Spleen (tissue), 11 donors: ENCODE measurements at regions not wholly inside any gene's neighbourhood (a gene's known extent, or its start where the extent isn't known, plus 50 kb on each side); places are given as distances from the start of the nearest gene placed in this dataset.

Experiments used
- DNase-seq: peaks from one replicate; pipeline ENCODE4 v3.0.0-alpha.2; 2020
- H3K27ac ChIP-seq, 8 donors: fragments of 200-600 bp; sonication (generic) in 7 of 8; 1 replicate in 4 of 8; 2 replicates in 4 of 8; pipeline versions ENCODE4 v1.5.0 to v1.8.0; 2016 to 2021; ENCODE audit warnings: inconsistent platforms in 4 of 8, mild to moderate bottlenecking in 4 of 8, moderate library complexity in 1 of 8
- H3K27me3 ChIP-seq, 7 donors: fragments of 200-600 bp; sonication (generic) in 6 of 7; replicated peaks in 1 of 7; 1 replicate in 4 of 7; 2 replicates in 3 of 7; pipeline versions ENCODE4 v1.5.0 to v1.8.0; 2016 to 2021; ENCODE audit warnings: inconsistent platforms in 3 of 7, mild to moderate bottlenecking in 1 of 7
- H3K36me3 ChIP-seq, 6 donors: fragments of 200-600 bp; sonication (generic) in 5 of 6; 1 replicate in 4 of 6; 2 replicates in 2 of 6; pipeline versions ENCODE4 v1.5.0 to v1.8.0; 2016 to 2021; ENCODE audit warnings: inconsistent platforms in 2 of 6
- H3K4me1 ChIP-seq, 6 donors: fragments of 200-600 bp; sonication (generic) in 5 of 6; 1 replicate in 3 of 6; 2 replicates in 3 of 6; pipeline versions ENCODE4 v1.5.0 to v1.8.0; 2016 to 2021; ENCODE audit warnings: inconsistent platforms in 3 of 6
- H3K4me3 ChIP-seq, 8 donors: fragments of 200-600 bp; sonication (generic) in 7 of 8; 1 replicate in 4 of 8; 2 replicates in 4 of 8; pipeline versions ENCODE4 v1.5.0 to v1.8.0; 2016 to 2021; ENCODE audit warnings: inconsistent platforms in 4 of 8, mild to moderate bottlenecking in 4 of 8, moderate library complexity in 2 of 8
- H3K9me3 ChIP-seq, 8 donors: fragments of 200-600 bp; sonication (generic) in 7 of 8; 1 replicate in 4 of 8; 2 replicates in 4 of 8; pipeline versions ENCODE4 v1.5.0 to v1.8.0; 2016 to 2021; ENCODE audit warnings: inconsistent platforms in 4 of 8
- POLR2A ChIP-seq, 3 donors: fragments of 450-650 bp; IDR thresholded peaks; one replicate each; pipeline ENCODE4 v1.5.1; 2017; ENCODE audit warnings: antibody characterized with exemption in 3 of 3, mild to moderate bottlenecking in 1 of 3
- POLR2AphosphoS5 ChIP-seq, 3 donors: sonication (generic); formaldehyde crosslinking; IDR thresholded peaks; one replicate each; pipeline ENCODE4 v1.5.1; 2017; ENCODE audit warnings: antibody characterized with exemption in 3 of 3
- WGBS, 5 donors: extraction: QIAGEN DNeasy Blood & Tissue Kit in 3 of 5; methylation state at CpG; one replicate each; pipeline versions ENCODE4 v1.1.5 to v1.1.7; 2013 to 2018; 5-methylcytosine and 5-hydroxymethylcytosine counted together
- intact Hi-C: fragments of 100-400 bp; cut with DNase I; formaldehyde crosslinking; loops from one replicate; pipeline ENCODE4 v1.15.0; 2023; ENCODE audit warnings: low total_unique reads
- TF ChIP-seq, protein P1 (sequence below), 11 experiments: fragments of 200-600 bp in 7 of 11; fragments of 450-650 bp in 4 of 11; sonication (generic) in 4 of 11; IDR thresholded peaks in 8 of 11; conservative IDR thresholded peaks in 3 of 11; 1 replicate in 7 of 11; 2 replicates in 4 of 11; pipeline versions ENCODE4 v1.4.0 to v1.8.0; 2016 to 2021; ENCODE audit warnings: antibody characterized with exemption in 11 of 11, inconsistent platforms in 4 of 11, mild to moderate bottlenecking in 1 of 11
- donor health status: healthy with polysubstance abuse.
- donor health status: DM: no; HTN: no; CAD: no; lungs with moderate emphysema.
- donor health status: DM: no; HTN: no; CAD: no.
- donor health status: Bipolar disorder and iron deficiency.
- donor health status: healthy.
- donor health status: DM: no; HTN: no; CAD: no.
- donor health status: DM: yes; HTN: yes; CAD: no.

DNA sequence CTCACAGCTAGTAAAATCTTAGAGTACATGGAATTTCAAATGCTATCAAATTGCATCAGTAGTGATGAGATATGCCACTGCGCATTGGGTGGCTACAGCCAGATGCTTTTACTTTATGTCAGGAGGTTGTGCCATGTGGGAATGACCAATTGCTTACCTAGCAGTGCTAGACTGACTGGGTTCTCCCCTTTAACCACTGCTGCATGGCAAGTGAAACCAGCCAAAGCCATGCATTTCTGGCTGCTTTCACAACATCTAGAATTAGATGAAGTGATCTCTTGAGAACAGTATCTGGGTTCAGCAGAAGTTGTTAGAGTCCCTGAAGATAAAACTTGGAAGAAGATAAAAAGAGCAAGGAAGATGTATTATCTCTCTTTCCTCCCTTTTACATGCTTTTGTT lies 1174.2 kb upstream of the CDH2 start:
- H3K4me3 ChIP-seq: no peak overlapping the region
- DNase-seq: no peak
- intact Hi-C loops: no loop called here
- H3K27me3 ChIP-seq: no peaks in the 10 kb centered on the region
- TF ChIP-seq, protein P1, sequence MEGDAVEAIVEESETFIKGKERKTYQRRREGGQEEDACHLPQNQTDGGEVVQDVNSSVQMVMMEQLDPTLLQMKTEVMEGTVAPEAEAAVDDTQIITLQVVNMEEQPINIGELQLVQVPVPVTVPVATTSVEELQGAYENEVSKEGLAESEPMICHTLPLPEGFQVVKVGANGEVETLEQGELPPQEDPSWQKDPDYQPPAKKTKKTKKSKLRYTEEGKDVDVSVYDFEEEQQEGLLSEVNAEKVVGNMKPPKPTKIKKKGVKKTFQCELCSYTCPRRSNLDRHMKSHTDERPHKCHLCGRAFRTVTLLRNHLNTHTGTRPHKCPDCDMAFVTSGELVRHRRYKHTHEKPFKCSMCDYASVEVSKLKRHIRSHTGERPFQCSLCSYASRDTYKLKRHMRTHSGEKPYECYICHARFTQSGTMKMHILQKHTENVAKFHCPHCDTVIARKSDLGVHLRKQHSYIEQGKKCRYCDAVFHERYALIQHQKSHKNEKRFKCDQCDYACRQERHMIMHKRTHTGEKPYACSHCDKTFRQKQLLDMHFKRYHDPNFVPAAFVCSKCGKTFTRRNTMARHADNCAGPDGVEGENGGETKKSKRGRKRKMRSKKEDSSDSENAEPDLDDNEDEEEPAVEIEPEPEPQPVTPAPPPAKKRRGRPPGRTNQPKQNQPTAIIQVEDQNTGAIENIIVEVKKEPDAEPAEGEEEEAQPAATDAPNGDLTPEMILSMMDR (IDR thresholded peaks at IDR 0.05 in 8 of 11, conservative IDR thresholded peaks at IDR 0.05 in 3 of 11): no peak
- TF ChIP-seq POLR2AphosphoS5 (IDR thresholded peaks at IDR 0.05) (no peak), POLR2A (IDR thresholded peaks at IDR 0.05) (no peak)
- no peak overlapping the region for H3K27ac ChIP-seq
- 90 to 97% (median 92%) methylated on average over 1 of the region's 1 CpG for WGBS, 5 donors
- H3K4me1 ChIP-seq: no peaks in the 10 kb centered on the region
- H3K36me3 ChIP-seq: no peaks in the 10 kb centered on the region
- H3K9me3 ChIP-seq: peaks cover 0 to 41% (median 12%) of the 10 kb centered on the region in 8 donors

DNA sequence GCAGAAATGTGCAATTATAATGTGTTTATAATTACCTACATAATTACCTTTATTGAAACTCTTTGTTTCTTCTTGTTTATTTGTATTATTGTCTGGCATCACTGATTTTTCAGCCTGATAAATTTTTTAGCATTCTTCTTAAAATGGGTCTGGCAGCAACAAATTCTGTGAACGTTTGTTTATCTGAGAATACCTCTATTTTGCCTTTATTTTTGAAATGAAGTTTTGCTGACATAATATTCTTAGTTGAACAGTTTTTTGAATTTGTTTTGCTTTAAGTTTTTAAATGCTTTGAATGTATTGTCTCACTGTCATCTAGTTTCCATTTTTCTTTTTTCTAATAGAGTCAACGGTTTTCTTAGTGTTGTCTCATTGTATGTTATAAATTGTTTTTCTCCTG lies 1152.0 kb upstream of the CDH2 start:
- no peak for DNase-seq
- no peak overlapping the region for H3K4me3 ChIP-seq
- TF ChIP-seq, protein P1 (IDR thresholded peaks at IDR 0.05 in 8 of 11, conservative IDR thresholded peaks at IDR 0.05 in 3 of 11): no peak
- TF ChIP-seq POLR2AphosphoS5 (IDR thresholded peaks at IDR 0.05): no peak
- no peak for TF ChIP-seq POLR2A (IDR thresholded peaks at IDR 0.05)
- H3K27me3 ChIP-seq: no peaks in the 10 kb centered on the region
- 63 to 74% (median 66%) methylated on average over 2 of the region's 2 CpGs for WGBS, 5 donors
- peaks cover 0 to 36% (median 25%) of the 10 kb centered on the region in 8 donors for H3K9me3 ChIP-seq
- no peaks in the 10 kb centered on the region for H3K4me1 ChIP-seq
- no peak overlapping the region for H3K27ac ChIP-seq
- intact Hi-C loops: no loop called here
- no peaks in the 10 kb centered on the region for H3K36me3 ChIP-seq

GRCh38 chr18:29326214-29326613 lies 1149.3 kb upstream of the CDH2 start:
- DNase-seq: no peak
- 75 to 88% (median 79%) methylated on average over 2 of the region's 2 CpGs for WGBS, 5 donors
- peaks cover 0 to 39% (median 23%) of the 10 kb centered on the region in 8 donors for H3K9me3 ChIP-seq

DNA sequence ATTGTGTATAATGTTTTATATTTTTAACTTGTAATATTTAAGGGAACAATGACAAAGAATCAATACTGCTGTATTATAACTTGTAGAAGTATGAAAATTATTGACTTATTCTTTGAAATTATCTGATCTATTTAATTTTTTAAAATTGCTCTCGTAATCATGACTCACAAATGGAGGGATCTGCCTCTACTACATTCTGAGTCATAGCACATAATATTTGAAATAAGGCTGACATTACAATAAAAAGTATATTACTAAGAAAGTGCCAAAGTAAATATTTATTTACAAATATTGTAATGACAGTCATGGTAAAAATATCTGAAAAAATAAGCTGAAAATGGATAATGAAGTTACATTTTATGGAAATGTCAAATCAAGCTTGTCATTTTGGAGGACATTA lies 1144.6 kb upstream of the CDH2 start:
- H3K27me3 ChIP-seq: no peaks in the 10 kb centered on the region
- peaks cover 0 to 7% (median 0%) of the 10 kb centered on the region in 8 donors for H3K9me3 ChIP-seq
- 59 to 83% (median 68%) methylated on average over 1 of the region's 1 CpG for WGBS, 5 donors
- intact Hi-C loops: no loop called here
- H3K27ac ChIP-seq: no peak overlapping the region
- H3K36me3 ChIP-seq: no peaks in the 10 kb centered on the region
- TF ChIP-seq POLR2AphosphoS5 (IDR thresholded peaks at IDR 0.05) (no peak), POLR2A (IDR thresholded peaks at IDR 0.05) (no peak)
- TF ChIP-seq, protein P1 (IDR thresholded peaks at IDR 0.05 in 8 of 11, conservative IDR thresholded peaks at IDR 0.05 in 3 of 11): no peak
- no peaks in the 10 kb centered on the region for H3K4me1 ChIP-seq
- DNase-seq: no peak
- no peak overlapping the region for H3K4me3 ChIP-seq

More at GRCh38 chr18:29326214-29326613, 1149.3 kb upstream of the CDH2 start:
- H3K4me3 ChIP-seq: no peak overlapping the region
- TF ChIP-seq, protein P1 (IDR thresholded peaks at IDR 0.05 in 8 of 11, conservative IDR thresholded peaks at IDR 0.05 in 3 of 11): no peak
- TF ChIP-seq POLR2A (IDR thresholded peaks at IDR 0.05): no peak
- TF ChIP-seq POLR2AphosphoS5 (IDR thresholded peaks at IDR 0.05): no peak
- H3K36me3 ChIP-seq: no peaks in the 10 kb centered on the region
- no peaks in the 10 kb centered on the region for H3K27me3 ChIP-seq
- no peak overlapping the region for H3K27ac ChIP-seq
- no peaks in the 10 kb centered on the region for H3K4me1 ChIP-seq
- intact Hi-C loops: no loop called here
